ENCODE measurements at regions not wholly inside any gene's neighbourhood (a gene's known extent, or its start where the extent isn't known, plus 50 kb on each side); places are given as distances from the start of the nearest gene placed in this dataset.

DNA sequence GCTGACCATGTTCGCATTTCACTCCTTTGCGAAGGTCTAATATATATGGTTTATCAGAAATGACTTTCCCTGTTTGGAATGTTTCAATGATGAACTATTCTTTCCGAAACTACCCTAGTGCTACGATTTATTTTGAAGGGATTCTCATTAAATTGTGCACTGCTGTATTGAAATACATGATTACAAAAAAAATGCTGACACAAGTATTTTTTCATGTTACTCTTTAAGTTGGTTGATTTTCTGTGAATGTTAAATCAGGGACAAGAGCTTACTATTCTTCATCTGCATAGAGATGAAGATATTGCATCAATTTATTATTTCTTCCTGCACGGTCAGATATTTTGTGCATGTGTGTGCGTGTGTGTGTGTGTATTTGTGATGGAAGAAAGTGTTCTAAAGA, 731.5 kb upstream of the AGA start:
- H3K27ac ChIP-seq, result no peak overlapping the region
- TF ChIP-seq, protein P1, sequence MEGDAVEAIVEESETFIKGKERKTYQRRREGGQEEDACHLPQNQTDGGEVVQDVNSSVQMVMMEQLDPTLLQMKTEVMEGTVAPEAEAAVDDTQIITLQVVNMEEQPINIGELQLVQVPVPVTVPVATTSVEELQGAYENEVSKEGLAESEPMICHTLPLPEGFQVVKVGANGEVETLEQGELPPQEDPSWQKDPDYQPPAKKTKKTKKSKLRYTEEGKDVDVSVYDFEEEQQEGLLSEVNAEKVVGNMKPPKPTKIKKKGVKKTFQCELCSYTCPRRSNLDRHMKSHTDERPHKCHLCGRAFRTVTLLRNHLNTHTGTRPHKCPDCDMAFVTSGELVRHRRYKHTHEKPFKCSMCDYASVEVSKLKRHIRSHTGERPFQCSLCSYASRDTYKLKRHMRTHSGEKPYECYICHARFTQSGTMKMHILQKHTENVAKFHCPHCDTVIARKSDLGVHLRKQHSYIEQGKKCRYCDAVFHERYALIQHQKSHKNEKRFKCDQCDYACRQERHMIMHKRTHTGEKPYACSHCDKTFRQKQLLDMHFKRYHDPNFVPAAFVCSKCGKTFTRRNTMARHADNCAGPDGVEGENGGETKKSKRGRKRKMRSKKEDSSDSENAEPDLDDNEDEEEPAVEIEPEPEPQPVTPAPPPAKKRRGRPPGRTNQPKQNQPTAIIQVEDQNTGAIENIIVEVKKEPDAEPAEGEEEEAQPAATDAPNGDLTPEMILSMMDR (IDR thresholded peaks at IDR 0.05), result no peak
- H3K4me3 ChIP-seq, result no peak overlapping the region
- WGBS, 2 donors, result 59 to 62% methylated on average over 6 of the region's 6 CpGs
- DNase-seq (no peak), ATAC-seq (no peak)
- H3K4me1 ChIP-seq, result no peaks in the 10 kb centered on the region
- no peaks in the 10 kb centered on the region for H3K27me3 ChIP-seq
- no peaks in the 10 kb centered on the region for H3K36me3 ChIP-seq
- intact Hi-C loops (cut with DNase I), result no loop called here
- peaks cover 0 to 10% (median 0%) of the 10 kb centered on the region in 11 donors for H3K9me3 ChIP-seq

DNA sequence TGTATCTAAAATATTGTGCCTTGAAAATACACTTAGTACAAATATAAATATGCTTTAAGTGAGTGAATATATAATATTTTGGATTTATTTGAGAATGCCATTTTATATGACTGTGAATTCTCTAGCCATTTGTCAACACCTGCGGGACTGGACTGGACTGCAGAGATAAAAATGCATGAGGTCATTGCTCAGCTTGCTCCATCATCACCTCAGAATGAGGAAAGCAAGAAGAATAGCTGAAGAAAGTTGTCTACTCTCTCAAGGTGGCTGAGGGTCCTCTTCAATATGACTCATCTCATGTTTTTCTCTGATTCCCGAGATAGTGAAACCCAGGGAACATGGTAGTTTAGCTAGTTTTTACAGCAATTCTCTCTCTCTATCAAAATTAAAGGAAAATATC, 732.5 kb upstream of the AGA start:
- ATAC-seq (no peak), DNase-seq (no peak)
- Histone ChIP-seq H3K9me3 (peaks cover 0 to 7% (median 0%) of the 10 kb centered on the region in 11 donors), H3K27me3 (no peaks in the 10 kb centered on the region), H3K4me3 (no peak overlapping the region), H3K4me1 (no peaks in the 10 kb centered on the region), H3K27ac (no peak overlapping the region), H3K36me3 (no peaks in the 10 kb centered on the region)
- intact Hi-C loops (cut with DNase I), result no loop called here
- 31 to 35% methylated on average over 2 of the region's 2 CpGs for WGBS, 2 donors
- TF ChIP-seq, protein P1 (IDR thresholded peaks at IDR 0.05), result no peak

GRCh38 chr4:178185517-178185916, 743.3 kb upstream of the AGA start:
- no peak overlapping the region for H3K4me3 ChIP-seq
- no peaks in the 10 kb centered on the region for H3K36me3 ChIP-seq
- H3K9me3 ChIP-seq, result peaks cover 0 to 15% (median 0%) of the 10 kb centered on the region in 11 donors
- H3K27me3 ChIP-seq, result no peaks in the 10 kb centered on the region
- intact Hi-C loops (cut with DNase I), result no loop called here
- WGBS, 2 donors, result 3 to 7% methylated on average over 3 of the region's 3 CpGs
- ATAC-seq (peak; percentile 80 to 99 (median 96)), DNase-seq (peak in 1 of 2 donors; percentile 48)
- TF ChIP-seq, protein P1 (IDR thresholded peaks at IDR 0.05), result no peak
- H3K4me1 ChIP-seq, result peaks cover 0 to 7% (median 0%) of the 10 kb centered on the region in 9 donors
- peak overlapping the region in 7 of 10 donors; percentile 5 to 70 (median 63) for H3K27ac ChIP-seq

DNA sequence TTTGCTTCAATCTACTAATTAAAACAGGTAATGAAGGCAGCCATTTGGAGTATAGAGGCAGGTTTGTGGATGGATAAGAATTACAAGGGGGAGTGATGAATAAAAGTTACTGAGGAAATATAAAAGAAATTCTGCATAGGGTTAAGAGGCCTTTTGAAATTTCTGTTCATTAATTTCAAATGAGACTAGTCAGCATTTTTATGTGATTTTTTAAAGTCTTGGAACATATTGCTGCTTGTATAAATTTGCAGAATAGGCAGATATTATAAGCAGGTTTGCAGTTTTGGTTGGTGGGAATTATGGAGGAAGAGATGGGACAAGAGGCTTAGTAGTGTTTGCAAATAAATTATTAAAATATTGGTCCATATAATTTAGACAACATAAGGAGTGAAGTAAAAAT, 750.4 kb upstream of the AGA start:
- H3K4me1 ChIP-seq, result peaks cover 0 to 5% (median 0%) of the 10 kb centered on the region in 9 donors
- no peak for DNase-seq
- TF ChIP-seq, protein P1 (IDR thresholded peaks at IDR 0.05), result no peak
- no peaks in the 10 kb centered on the region for H3K36me3 ChIP-seq
- H3K27me3 ChIP-seq, result no peaks in the 10 kb centered on the region
- ATAC-seq, result no peak
- no peak overlapping the region for H3K27ac ChIP-seq
- H3K9me3 ChIP-seq, result peaks cover 0 to 4% (median 0%) of the 10 kb centered on the region in 11 donors
- no peak overlapping the region for H3K4me3 ChIP-seq
- intact Hi-C loops (cut with DNase I), result no loop called here
